HFFc6 (cell line): ENCODE measurements at regions not wholly inside any gene's neighbourhood (a gene's known extent, or its start where the extent isn't known, plus 50 kb on each side); places are given as distances from the start of the nearest gene placed in this dataset.
A peak's percentile ranks its signal among the peaks of the same experiment; 100 is the strongest.

Experiments used
- DNase-seq: peaks from one replicate; pipeline ENCODE4 v3.0.0-alpha.2; 2018
- H3K27ac Mint-ChIP-seq: 2 replicates; pipeline ENCODE4 v1.8.0; 2020; ENCODE audit warnings: mild to moderate bottlenecking, mixed read lengths
- H3K27me3 Mint-ChIP-seq: 2 replicates; pipeline ENCODE4 v1.8.0; 2021; ENCODE audit warnings: mild to moderate bottlenecking, moderate library complexity, mixed read lengths; ENCODE audit not compliant: insufficient read depth
- H3K36me3 Mint-ChIP-seq: 2 replicates; pipeline ENCODE4 v1.8.0; 2021; ENCODE audit warnings: low read depth, mixed read lengths
- H3K4me1 Mint-ChIP-seq: 2 replicates; pipeline ENCODE4 v1.8.0; 2020; ENCODE audit warnings: low read depth, mixed read lengths
- H3K4me3 Mint-ChIP-seq: 2 replicates; pipeline ENCODE4 v1.8.0; 2020; ENCODE audit warnings: mild to moderate bottlenecking, moderate library complexity, mixed read lengths
- H3K9me3 Mint-ChIP-seq: 2 replicates; pipeline ENCODE4 v1.8.0; 2020; ENCODE audit warnings: mild to moderate bottlenecking, mixed read lengths
- TF ChIP-seq, protein P1 (sequence below): fragments of 200-600 bp; sonication (generic); IDR thresholded peaks from 2 replicates; pipeline ENCODE4 v1.5.0; 2021; ENCODE audit warnings: antibody characterized with exemption, mild to moderate bottlenecking

DNA sequence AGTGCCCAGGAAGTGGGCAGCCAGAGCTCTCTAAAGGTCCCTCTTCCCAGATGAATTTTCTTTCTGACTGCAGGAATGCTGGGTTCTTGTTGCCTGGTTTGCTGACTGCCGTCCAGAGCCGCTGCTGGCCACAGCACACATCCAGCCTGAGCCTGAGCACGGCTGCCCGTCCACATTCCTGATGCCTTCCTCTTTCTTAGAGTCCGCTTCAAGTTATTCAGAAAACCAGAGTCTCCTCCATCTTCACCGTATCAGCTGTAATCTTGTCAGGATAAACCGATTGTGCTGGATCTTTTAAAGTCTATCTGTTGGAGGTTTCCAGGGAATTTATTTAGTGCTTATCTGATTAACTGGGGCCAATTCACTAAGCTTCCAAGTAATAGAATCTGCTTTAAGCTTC is 84.8 kb upstream of the BCAR3 start:
- no peaks in the 10 kb centered on the region for H3K9me3 Mint-ChIP-seq
- H3K4me3 Mint-ChIP-seq, result no peak overlapping the region
- H3K27ac Mint-ChIP-seq, result no peak overlapping the region
- H3K27me3 Mint-ChIP-seq, result peaks cover 7% of the 10 kb centered on the region
- H3K36me3 Mint-ChIP-seq, result no peaks in the 10 kb centered on the region
- DNase-seq, result no peak
- no peaks in the 10 kb centered on the region for H3K4me1 Mint-ChIP-seq
- TF ChIP-seq, protein P1, sequence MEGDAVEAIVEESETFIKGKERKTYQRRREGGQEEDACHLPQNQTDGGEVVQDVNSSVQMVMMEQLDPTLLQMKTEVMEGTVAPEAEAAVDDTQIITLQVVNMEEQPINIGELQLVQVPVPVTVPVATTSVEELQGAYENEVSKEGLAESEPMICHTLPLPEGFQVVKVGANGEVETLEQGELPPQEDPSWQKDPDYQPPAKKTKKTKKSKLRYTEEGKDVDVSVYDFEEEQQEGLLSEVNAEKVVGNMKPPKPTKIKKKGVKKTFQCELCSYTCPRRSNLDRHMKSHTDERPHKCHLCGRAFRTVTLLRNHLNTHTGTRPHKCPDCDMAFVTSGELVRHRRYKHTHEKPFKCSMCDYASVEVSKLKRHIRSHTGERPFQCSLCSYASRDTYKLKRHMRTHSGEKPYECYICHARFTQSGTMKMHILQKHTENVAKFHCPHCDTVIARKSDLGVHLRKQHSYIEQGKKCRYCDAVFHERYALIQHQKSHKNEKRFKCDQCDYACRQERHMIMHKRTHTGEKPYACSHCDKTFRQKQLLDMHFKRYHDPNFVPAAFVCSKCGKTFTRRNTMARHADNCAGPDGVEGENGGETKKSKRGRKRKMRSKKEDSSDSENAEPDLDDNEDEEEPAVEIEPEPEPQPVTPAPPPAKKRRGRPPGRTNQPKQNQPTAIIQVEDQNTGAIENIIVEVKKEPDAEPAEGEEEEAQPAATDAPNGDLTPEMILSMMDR, result no peak

DNA sequence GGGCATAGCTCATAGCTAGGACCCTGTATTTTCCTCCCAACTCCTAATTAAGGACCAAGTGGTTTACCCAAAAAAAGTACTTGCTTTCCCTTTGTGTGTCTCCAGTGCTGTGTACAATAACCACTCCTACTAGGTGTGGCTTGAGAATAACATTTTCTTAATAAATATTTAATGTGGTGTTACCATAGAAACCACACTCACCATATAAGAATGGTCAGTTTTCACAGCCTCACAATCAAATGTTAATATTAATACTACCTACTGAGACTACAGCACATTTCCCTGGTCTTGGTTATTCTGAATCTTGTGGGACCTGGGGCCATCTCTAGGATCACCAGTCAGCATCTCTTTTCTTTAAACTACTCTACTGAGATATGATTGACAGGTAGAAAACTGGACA is 83.5 kb upstream of the BCAR3 start:
- TF ChIP-seq, protein P1, result no peak
- Mint-ChIP-seq H3K4me1 (no peaks in the 10 kb centered on the region), H3K36me3 (no peaks in the 10 kb centered on the region), H3K4me3 (no peak overlapping the region), H3K27me3 (peaks cover 6% of the 10 kb centered on the region), H3K27ac (no peak overlapping the region), H3K9me3 (no peaks in the 10 kb centered on the region)
- peak; percentile 25 for DNase-seq

DNA sequence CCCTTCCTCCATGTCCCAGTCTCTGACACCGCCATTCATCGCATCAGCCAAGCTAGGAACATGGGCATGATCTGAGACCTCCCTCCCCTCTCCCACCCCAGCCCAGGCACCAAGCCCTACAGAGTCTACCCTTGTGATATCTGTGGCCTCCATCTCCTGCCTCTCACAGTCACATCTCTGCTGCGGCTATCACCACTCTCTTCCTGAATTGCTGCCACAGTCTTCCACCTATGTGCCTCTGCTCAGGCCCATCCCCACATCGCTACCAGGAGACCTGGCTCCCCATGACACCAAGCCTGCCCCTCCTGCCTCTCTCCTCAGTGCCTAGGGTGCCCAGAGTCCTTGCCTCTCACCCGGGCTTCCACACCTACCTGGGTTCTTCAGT is 82.7 kb upstream of the BCAR3 start:
- Mint-ChIP-seq H3K27me3 (peaks cover 2% of the 10 kb centered on the region), H3K4me3 (no peak overlapping the region), H3K9me3 (no peaks in the 10 kb centered on the region), H3K36me3 (no peaks in the 10 kb centered on the region), H3K4me1 (no peaks in the 10 kb centered on the region), H3K27ac (no peak overlapping the region)
- no peak for DNase-seq
- TF ChIP-seq, protein P1, result no peak

DNA sequence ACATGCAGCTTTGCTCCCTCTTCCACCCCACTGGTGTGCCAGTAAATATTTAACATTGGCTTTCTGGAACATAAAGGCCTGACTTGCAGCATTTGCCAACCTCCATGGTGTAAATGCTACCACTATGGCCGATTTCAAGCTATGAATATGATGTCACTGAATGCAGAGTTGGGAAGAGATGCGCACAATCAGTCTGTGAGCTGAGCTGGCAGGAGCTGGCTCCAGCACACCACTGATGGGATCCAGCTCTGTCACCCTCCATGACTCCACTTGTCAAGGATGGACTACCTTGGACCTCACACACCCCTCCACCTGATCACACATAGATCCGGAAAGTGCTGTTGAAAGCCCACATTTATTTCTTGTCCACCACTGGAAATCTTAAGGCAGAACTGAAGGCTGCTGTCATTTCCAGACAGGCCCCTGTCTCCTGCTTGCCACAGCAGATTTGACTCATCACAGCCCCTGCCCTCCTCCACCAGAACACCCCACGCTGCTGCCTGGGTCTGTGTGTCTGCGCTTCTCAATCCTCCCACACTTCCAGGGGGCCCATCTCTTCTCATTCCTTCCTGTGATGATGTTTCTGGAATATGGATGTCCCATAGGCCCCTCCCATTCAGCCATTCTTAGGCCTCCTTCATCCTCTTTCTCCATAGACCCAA is 82.2 kb upstream of the BCAR3 start:
- H3K27me3 Mint-ChIP-seq, result peaks cover 2% of the 10 kb centered on the region
- no peaks in the 10 kb centered on the region for H3K4me1 Mint-ChIP-seq
- no peaks in the 10 kb centered on the region for H3K36me3 Mint-ChIP-seq
- H3K9me3 Mint-ChIP-seq, result no peaks in the 10 kb centered on the region
- H3K4me3 Mint-ChIP-seq, result no peak overlapping the region
- no peak for DNase-seq
- H3K27ac Mint-ChIP-seq, result no peak overlapping the region
- TF ChIP-seq, protein P1, result no peak

DNA sequence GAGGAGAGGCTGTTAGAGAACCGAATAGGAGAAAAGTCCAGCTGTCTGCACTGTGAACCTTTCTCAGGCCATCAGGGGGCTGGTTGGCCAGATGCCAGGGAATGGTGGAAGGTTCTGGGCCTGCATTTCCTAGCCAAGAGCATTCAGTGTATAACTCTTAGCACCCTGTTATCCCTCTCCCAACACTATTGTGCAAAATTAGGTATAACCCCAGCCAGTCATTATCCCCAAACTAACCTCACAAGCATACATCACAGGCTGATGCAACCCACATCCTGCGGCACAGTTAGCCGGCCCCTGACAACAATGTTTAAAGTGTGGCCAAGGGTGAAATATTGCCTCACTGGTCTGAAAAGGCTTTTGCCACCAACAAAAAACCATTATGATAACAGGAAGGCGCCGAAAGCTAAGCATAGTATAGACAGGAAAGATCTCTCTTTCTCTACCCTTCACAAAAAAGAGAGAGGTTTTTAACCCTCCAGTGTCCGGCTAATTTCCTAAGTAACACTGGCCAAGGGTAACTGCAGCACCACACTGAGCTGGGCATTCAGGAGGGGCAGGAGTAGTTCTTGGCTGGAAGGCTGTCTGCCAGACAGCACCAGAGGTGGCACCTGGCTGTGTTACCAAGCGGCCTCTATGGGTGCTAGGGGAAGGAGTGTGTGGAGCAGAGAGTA is 77.3 kb upstream of the BCAR3 start:
- no peaks in the 10 kb centered on the region; the same call in 1 of the 2 replicates for H3K27me3 Mint-ChIP-seq
- H3K4me1 Mint-ChIP-seq, result peaks cover 29% of the 10 kb centered on the region
- no peak overlapping the region for H3K4me3 Mint-ChIP-seq
- no peaks in the 10 kb centered on the region for H3K9me3 Mint-ChIP-seq
- no peak for DNase-seq
- no peaks in the 10 kb centered on the region for H3K36me3 Mint-ChIP-seq
- TF ChIP-seq, protein P1, result no peak
- no peak overlapping the region for H3K27ac Mint-ChIP-seq
